H54 (cell line): ENCODE measurements at regions not wholly inside any gene's neighbourhood (a gene's known extent, or its start where the extent isn't known, plus 50 kb on each side); places are given as distances from the start of the nearest gene placed in this dataset.
"Not testable (repeated sequence)": the region's sequence is repeated elsewhere in the genome, so short reads cannot be mapped to it uniquely, and the experiment has no call there.

Source experiments
- DNase-seq: peaks from one replicate; pipeline ENCODE4 v3.0.0; 2011; ENCODE audit warnings: low spot score, mixed read lengths; ENCODE audit not compliant: insufficient read length
- FAIRE-seq: peaks from 3 replicates; lab custom pipeline; 2011; peaks lifted over from hg19 to GRCh38; lab: Jason Lieb, UNC
- POLR2A ChIP-seq: IDR thresholded peaks from 2 replicates; pipeline ENCODE4 v1.6.1; 2011; ENCODE audit warnings: low read depth, mild to moderate bottlenecking, low read length

DNA sequence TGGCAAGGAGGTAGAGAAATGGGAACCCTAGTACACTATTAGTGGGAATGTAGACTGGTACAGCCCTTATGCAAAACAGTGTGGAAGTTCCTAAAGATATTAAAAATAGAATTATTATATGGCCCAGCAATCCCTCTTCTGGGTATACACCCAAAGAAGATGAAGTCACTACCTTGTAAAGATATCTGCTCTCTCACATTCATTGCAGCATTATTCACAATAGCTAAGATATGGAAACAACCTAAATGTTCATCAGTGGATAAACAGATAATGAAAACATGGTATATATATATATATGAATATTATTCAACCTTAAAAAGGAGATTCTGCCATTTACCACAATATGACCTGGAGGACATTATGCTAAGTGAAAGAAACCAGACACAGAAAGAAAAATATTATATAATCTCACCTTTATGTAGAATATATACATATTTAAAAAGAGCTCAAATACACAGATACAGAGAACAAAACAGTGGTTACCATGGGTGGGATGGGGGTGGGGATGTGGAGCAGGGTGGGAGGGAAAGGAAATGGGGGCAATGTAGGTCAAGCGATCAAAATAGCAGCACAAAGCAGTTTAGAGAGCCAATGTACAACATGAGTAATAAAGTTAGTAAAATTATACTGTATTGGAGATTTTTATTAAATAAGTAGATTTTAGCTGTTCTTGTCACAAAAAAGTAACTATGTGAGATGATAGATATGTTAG lies 138.6 kb downstream of the SPRY1 start:
- FAIRE-seq = no peak
- DNase-seq = no peak
- no peak for TF ChIP-seq POLR2A

DNA sequence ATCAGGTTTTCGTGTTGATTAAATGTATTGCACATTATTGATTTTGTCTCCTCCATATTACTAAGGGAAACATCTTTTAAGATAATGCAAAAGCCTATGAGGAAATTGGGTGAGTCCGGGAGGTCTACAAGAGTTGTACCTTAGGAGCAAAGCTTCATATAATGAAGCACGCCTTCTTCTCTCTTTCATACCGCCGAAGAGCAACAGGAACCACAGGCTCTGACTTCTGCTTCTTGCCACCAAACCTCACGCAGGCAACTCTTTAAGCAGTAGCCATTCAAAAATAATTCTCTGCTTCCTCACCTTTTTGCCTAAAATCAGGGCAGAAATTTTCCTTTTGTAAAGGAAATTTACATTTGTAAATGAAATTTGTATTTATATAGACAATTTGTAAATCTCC lies 139.6 kb downstream of the SPRY1 start:
- FAIRE-seq (no peak), DNase-seq (no peak)
- no peak for TF ChIP-seq POLR2A

DNA sequence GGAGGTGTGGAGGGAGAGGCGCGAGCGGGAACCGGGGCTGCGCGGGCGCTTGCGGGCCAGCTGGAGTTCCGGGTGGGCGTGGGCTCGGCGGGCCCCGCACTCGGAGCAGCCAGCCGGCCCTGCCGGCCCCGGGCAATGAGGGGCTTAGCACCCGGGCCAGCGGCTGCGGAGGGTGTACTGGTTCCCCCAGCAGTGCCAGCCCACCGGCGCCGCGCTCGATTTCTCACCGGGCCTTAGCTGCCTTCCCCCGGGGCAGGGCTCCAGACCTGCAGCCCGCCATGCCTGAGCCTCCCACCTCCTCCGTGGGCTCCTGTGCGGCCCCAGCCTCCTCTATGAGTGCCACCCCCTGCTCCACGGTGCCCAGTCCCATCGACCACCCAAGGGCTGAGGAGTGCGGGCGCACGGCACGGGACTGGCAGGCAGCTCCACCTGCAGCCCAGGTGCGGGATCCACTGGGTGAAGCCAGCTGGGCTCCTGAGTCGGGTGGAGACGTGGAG lies 141.4 kb downstream of the SPRY1 start:
- not testable (repeated sequence) for FAIRE-seq, DNase-seq

DNA sequence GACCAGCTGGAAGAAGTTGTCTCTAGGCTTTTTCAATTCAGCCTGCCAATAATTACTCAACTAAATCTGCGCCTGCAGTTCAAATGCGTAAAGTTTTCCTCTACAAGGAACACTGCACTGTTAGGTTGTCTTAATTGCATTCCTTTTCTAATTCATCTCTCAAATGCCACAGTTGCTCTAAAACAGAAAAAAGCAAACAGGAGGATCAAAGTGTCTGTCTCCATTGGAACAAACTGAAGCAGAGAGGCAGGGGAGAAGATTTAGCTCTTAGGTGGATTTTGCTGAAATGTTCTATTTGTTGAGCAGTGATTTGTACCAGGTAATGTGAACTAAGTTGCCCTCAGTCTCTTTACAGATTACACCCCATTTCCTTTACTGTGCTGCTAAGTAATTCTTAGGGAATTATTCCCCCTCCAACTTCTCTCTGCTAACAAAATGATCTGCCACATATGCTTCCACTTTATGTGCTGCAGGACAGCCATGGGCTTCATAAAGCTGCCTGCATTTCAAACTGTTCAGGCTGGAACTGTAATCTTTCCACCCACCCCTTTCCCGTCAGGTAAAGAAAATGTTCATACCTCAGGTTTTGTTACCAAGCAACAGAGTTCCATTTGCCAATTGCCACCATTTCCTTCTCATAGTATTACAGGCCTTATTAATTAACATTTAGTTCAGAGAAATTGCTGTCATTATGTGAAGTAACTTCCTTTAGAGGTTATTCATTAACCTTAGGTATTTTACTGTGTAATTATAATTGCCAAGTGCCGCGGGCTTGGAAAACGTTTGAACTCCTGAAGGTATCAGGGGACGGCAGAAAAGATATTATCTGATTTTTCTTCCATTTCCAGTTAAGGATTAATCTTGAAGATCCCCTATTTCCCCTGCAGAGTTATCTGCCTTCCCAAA lies 149.3 kb downstream of the SPRY1 start:
- DNase-seq = no peak
- TF ChIP-seq POLR2A = no peak
- FAIRE-seq = no peak

DNA sequence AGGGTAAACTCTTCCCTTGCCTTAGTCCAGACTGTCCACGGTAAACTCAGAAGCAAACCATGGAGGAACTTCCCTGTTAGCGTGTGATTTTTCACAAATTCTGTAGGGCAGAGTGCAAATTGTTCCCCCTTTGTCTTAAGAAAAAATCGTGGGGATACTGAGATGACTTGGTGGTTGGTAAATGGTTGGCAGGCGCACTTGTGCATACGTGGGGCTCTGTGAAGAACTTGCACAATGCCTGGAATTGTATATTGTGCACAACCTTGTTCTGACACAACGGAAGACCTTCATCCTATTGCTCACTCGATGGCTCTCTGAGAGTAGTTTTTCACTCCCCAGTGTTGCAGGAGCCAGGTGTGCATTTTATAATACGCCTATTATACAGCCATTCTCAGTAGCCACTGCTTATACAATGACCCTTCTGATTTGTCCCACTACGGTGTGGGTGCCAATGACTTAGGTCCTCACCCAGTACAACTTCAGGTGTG lies 150.0 kb downstream of the SPRY1 start:
- FAIRE-seq (no peak), DNase-seq (no peak)
- TF ChIP-seq POLR2A = no peak

DNA sequence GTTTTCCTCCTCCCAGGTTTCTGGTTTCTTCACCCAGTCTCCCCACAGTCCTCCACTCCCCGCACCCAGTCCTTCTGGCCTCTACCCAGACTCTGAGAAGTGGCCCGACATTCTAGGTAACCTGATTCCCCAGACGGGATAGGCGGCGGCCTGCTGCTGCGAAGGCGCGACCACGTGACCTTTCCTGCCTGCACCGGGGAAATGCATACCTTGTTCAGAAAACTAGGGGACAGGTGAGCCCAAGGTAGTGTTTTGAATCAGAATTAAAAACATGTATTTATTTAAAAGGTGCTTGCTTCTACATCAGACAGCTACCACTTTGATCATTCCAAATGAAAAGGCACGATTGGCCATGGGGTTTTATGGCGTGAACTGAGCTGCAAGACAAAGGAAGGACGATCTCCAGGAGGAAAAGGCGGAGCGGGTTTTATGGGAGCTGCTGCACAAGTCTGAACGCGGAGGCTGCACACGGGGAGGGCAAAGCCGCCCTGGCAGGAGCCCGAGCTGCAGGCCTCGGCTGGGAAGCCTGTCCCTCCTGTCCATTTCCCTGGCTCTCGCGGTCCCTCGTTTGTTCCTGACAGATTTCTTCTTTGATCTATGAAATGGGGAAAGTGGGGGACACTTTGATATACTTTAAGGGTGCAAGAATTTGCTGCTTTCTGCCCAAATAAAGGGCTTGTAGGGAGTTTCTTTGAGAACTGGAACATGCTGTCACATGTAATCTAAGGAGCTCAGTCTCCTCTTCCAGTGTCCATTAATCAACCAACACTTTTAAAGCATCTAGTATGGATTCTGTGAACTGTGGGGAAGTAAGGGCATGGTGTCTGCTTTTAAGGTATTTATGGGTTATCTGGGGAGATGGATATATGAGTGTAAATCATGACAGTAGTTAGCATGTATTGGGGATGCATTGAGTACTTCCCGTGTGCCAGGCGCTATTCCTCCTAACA lies 150.9 kb downstream of the SPRY1 start:
- FAIRE-seq (no peak), DNase-seq (no peak)
- no peak for TF ChIP-seq POLR2A

DNA sequence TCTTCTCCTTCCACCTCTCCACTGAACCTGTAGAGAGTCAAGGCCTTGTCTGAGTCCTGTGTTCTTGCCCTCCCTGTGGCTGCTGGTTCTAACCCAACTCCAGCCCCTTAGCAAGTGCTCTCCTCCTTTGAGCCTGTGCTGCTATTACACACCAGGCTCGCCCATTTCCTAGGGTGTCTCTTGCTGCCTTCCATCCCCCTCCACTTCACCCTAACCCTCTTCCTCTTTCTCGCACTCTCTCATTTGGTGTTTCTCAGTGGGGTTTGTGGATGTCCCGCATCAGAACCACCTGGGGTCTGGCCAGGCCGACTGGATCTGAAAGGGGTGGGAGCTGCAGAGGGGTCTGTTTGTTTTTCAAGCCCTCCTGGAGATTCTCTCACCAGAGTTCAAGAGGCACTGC lies 156.7 kb downstream of the SPRY1 start:
- TF ChIP-seq POLR2A = no peak
- DNase-seq (no peak), FAIRE-seq (no peak)

DNA sequence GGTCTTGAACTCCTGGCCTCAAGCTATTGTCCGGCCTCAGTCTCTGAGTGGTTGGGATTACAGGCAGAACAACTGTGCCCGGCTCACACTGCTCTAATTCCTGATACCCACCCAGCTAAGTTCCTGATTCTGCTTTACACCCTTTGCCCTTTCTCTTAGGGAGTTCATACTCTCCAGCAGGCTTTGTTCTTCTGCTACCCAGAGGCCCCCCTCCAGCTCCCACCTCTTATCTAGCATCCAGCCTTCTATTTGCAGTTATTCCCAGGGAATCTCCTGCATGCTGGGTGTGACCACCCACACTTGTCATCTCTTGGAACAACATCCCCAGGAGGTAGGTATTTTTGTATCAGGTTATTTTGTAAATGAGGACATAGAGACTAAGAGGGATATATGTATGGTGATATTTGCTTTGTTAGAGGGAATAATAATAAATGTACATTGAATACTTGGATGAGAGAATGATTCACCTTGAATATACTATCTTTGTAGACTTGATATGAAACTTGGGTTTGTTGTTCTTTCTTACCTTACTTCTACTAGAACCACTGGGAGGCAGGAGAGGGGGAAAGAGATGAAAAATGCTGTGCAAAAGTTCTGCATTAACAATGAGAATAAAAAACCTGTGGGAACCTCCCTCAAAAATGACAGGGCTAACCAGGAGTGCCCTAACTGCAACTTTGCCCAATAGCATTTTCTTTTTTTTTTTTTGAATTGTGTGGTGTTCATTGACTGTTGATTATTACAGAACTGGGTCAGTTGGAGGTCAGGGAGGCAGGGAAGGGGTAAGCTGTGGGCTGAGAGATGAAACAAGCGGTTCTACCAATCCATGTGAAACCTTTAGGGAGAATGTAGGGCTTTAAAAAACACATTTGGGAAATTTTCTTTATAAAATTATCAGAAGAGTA lies 157.4 kb downstream of the SPRY1 start:
- TF ChIP-seq POLR2A = no peak
- no peak for FAIRE-seq
- no peak for DNase-seq

DNA sequence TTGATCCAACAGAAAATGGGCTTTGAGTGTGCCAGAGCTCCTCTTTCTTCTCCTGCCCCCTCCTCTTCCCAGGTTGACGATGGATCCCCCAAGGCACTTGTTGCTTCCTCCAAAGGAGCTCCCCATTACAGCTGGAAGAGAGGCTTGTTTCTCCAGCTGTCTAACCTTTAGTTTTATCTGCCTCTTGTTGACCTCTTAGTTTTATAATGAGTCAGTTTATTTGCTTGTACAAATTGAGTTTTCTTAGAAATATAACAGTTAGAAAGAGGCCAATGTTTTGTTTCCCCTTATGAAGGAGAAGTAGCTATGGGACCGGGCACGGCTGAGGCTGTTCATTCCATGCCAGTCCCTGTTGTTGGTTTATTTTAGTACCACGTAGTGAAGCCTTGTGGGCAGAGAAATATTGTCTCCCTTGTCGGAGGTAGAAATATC lies 158.2 kb downstream of the SPRY1 start:
- TF ChIP-seq POLR2A = no peak
- no peak for DNase-seq
- FAIRE-seq = no peak

DNA sequence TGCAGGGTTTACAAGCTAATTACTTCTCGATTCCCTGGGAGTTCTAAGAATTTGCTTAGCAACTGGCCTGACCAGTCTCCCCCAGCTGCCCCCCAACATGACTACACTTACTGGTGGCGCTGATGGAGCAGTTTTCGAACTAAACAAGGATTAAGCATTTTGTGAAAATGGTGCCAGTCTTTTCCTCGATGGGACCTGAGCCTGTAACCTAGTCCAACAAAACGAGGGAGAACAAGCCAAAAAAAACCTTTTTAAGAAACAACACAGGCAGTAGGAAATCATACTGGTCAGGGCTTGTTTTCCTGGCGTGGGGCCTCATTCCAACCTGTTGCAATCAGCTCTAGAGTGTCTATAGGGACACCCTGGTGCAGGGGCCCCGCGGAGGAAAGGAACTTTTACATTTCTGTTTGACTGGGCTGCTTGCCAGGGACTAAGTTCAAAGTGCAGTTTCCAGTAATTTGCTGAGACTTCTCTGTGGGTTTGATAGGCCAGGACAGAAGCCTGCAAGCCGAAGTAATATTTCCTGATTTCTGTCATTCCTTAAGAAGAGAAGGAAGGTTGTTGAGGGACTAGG lies 158.7 kb downstream of the SPRY1 start:
- TF ChIP-seq POLR2A = no peak
- DNase-seq (no peak), FAIRE-seq (no peak)

DNA sequence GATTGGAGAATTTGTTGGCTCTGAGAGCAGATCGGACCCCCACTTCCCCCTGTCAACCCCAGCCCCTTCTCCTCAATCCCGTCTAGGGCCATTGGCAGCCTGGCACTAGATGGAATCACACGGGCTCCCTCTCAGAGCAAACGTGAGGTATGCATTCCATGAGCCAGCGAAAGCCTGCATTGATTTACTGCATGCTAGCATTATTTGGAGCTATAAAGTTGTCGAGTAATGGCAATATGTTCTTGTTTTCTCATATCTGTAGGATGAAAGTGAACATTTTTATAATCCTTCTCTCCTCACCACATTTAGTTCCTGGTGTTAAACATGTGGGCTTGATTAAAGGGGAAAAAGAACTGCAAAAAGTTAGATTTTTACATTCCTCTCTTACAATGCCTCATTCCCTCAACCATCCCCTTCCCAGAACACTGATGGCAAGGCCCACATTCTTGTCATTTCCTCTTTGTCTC lies 159.2 kb downstream of the SPRY1 start:
- FAIRE-seq = no peak
- TF ChIP-seq POLR2A = no peak
- no peak for DNase-seq

DNA sequence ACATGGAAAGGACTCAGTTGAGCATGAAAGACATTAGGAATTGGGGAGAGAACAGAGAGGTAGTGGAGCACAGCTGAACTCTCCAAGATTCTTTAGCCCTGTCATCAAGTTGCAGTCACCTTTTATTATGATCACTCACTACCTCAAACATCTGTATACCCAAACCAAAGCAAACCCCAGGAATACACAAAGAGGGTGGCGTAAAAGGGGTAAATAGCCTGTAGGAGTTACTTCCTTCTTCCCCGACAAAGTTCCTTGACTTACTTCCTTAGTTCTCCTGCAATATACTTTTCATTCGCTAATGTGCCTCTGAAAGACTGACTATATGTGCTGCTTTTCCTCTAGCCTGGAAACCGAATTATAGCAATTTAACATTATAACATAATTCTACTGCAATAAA lies 159.9 kb downstream of the SPRY1 start:
- DNase-seq (no peak), FAIRE-seq (no peak)
- no peak for TF ChIP-seq POLR2A
